DOHH2 (cell line): ENCODE measurements at regions not wholly inside any gene's neighbourhood (a gene's known extent, or its start where the extent isn't known, plus 50 kb on each side); places are given as distances from the start of the nearest gene placed in this dataset.

Source experiments
- H3F3A ChIP-seq: fragments of 200-600 bp; sonication (generic), shearing (Covaris generic); 2 replicates; pipeline ENCODE4 v1.6.0; 2016; ENCODE audit warnings: antibody characterized with exemption, mild to moderate bottlenecking; ENCODE audit not compliant: control insufficient read depth, insufficient read depth
- H3K27ac ChIP-seq: fragments of 200-600 bp; sonication (generic); 2 replicates; pipeline ENCODE4 v1.5.1; 2014; ENCODE audit warnings: low read depth, mild to moderate bottlenecking, low read length, moderate library complexity
- H3K27me3 ChIP-seq: fragments of 200-600 bp; sonication (generic); 2 replicates; pipeline ENCODE4 v1.6.1; 2014; ENCODE audit warnings: mild to moderate bottlenecking, low read length, mixed read lengths; ENCODE audit not compliant: control insufficient read depth
- H3K36me3 ChIP-seq: fragments of 200-600 bp; sonication (generic); 2 replicates; pipeline ENCODE4 v1.6.1; 2014; ENCODE audit warnings: mild to moderate bottlenecking, low read length, moderate library complexity, mixed read lengths; ENCODE audit not compliant: control insufficient read depth
- H3K4me1 ChIP-seq: fragments of 200-600 bp; sonication (generic); 2 replicates; pipeline ENCODE4 v1.6.1; 2014; ENCODE audit warnings: mild to moderate bottlenecking, low read length, mixed read lengths; ENCODE audit not compliant: control insufficient read depth
- H3K4me2 ChIP-seq: fragments of 200-600 bp; sonication (generic); 2 replicates; pipeline ENCODE4 v1.6.0; 2014; ENCODE audit warnings: mild to moderate bottlenecking, low read length, moderate library complexity
- H3K4me3 ChIP-seq: fragments of 200-600 bp; sonication (generic); 2 replicates; pipeline ENCODE4 v1.5.1; 2014; ENCODE audit warnings: mild to moderate bottlenecking, low read length, mixed read lengths
- H3K79me2 ChIP-seq: fragments of 200-600 bp; sonication (generic); 2 replicates; pipeline ENCODE4 v1.6.1; 2014; ENCODE audit warnings: mild to moderate bottlenecking, low read length, mixed read lengths; ENCODE audit not compliant: control insufficient read depth
- H3K9me2 ChIP-seq: fragments of 200-600 bp; sonication (generic); replicated peaks from 2 replicates; pipeline ENCODE4 v1.6.1; 2014; ENCODE audit warnings: mild to moderate bottlenecking, low read length, mixed read lengths; ENCODE audit not compliant: control insufficient read depth
- H3K9me3 ChIP-seq: fragments of 200-600 bp; sonication (generic); 2 replicates; pipeline ENCODE4 v1.6.1; 2014; ENCODE audit warnings: antibody characterized with exemption, low read length, mixed read lengths; ENCODE audit not compliant: control insufficient read depth, insufficient read depth
- H4K20me1 ChIP-seq: fragments of 200-600 bp; sonication (generic); 2 replicates; pipeline ENCODE4 v1.6.0; 2014; ENCODE audit warnings: low read depth, mild to moderate bottlenecking, antibody characterized with exemption, low read length, moderate library complexity; ENCODE audit not compliant: control insufficient read depth, insufficient read depth
- CTCF ChIP-seq: fragments of 200-600 bp; sonication (generic); IDR thresholded peaks from one replicate; pipeline ENCODE4 v1.5.1; 2014; ENCODE audit warnings: antibody characterized with exemption, mild to moderate bottlenecking, low read depth, low read length; ENCODE audit not compliant: poor library complexity, severe bottlenecking
- EZH2phosphoT487 ChIP-seq: fragments of 200-600 bp; sonication (generic); IDR thresholded peaks from 2 replicates; pipeline ENCODE4 v1.6.1; 2017; ENCODE audit warnings: borderline replicate concordance, mild to moderate bottlenecking, antibody characterized with exemption, low read length, moderate library complexity, mixed read lengths

GRCh38 chr11:15737320-15737719 lies 619.0 kb downstream of the SOX6 start:
- H3K9me3 ChIP-seq: no peaks in the 10 kb centered on the region
- no peak overlapping the region for H3K27ac ChIP-seq
- no peak for TF ChIP-seq EZH2phosphoT487
- no peak for TF ChIP-seq CTCF
- H3K27me3 ChIP-seq: no peaks in the 10 kb centered on the region
- H3K4me2 ChIP-seq: no peak overlapping the region
- no peaks in the 10 kb centered on the region for H3F3A ChIP-seq
- no peaks in the 10 kb centered on the region for H3K79me2 ChIP-seq
- no peaks in the 10 kb centered on the region for H3K4me1 ChIP-seq
- H3K4me3 ChIP-seq: no peak overlapping the region
- no peaks in the 10 kb centered on the region for H4K20me1 ChIP-seq
- no peaks in the 10 kb centered on the region for H3K36me3 ChIP-seq
- H3K9me2 ChIP-seq: no peaks in the 10 kb centered on the region

GRCh38 chr11:15738931-15739330 lies 617.4 kb downstream of the SOX6 start:
- Histone ChIP-seq H3K4me1 (no peaks in the 10 kb centered on the region), H3K4me2 (no peak overlapping the region), H4K20me1 (no peaks in the 10 kb centered on the region), H3K79me2 (no peaks in the 10 kb centered on the region), H3K27ac (no peak overlapping the region), H3K27me3 (no peaks in the 10 kb centered on the region), H3K9me3 (no peaks in the 10 kb centered on the region), H3K36me3 (no peaks in the 10 kb centered on the region), H3F3A (no peaks in the 10 kb centered on the region), H3K4me3 (no peak overlapping the region), H3K9me2 (no peaks in the 10 kb centered on the region)
- no peak for TF ChIP-seq EZH2phosphoT487

GRCh38 chr11:15742626-15743519 lies 613.5 kb downstream of the SOX6 start:
- Histone ChIP-seq H3K4me3 (no peak overlapping the region), H3K9me3 (no peaks in the 10 kb centered on the region), H3K9me2 (no peaks in the 10 kb centered on the region), H4K20me1 (no peaks in the 10 kb centered on the region), H3K4me2 (no peak overlapping the region), H3F3A (no peaks in the 10 kb centered on the region), H3K27me3 (no peaks in the 10 kb centered on the region), H3K79me2 (no peaks in the 10 kb centered on the region), H3K27ac (no peak overlapping the region), H3K4me1 (no peaks in the 10 kb centered on the region), H3K36me3 (no peaks in the 10 kb centered on the region)
- no peak for TF ChIP-seq EZH2phosphoT487
- TF ChIP-seq CTCF: no peak

GRCh38 chr11:15744693-15745092 lies 611.7 kb downstream of the SOX6 start:
- no peaks in the 10 kb centered on the region for H3K79me2 ChIP-seq
- no peak overlapping the region for H3K4me2 ChIP-seq
- TF ChIP-seq CTCF (no peak), EZH2phosphoT487 (no peak)
- no peaks in the 10 kb centered on the region for H3K9me3 ChIP-seq
- H3K27ac ChIP-seq: no peak overlapping the region
- no peaks in the 10 kb centered on the region for H3K9me2 ChIP-seq
- no peak overlapping the region for H3K4me3 ChIP-seq
- no peaks in the 10 kb centered on the region for H3K36me3 ChIP-seq
- no peaks in the 10 kb centered on the region for H4K20me1 ChIP-seq
- no peaks in the 10 kb centered on the region for H3K27me3 ChIP-seq
- no peaks in the 10 kb centered on the region for H3F3A ChIP-seq
- H3K4me1 ChIP-seq: no peaks in the 10 kb centered on the region
